GM23248 (cell line): ENCODE measurements at regions not wholly inside any gene's neighbourhood (a gene's known extent, or its start where the extent isn't known, plus 50 kb on each side); places are given as distances from the start of the nearest gene placed in this dataset.
"Not testable (repeated sequence)": the region's sequence is repeated elsewhere in the genome, so short reads cannot be mapped to it uniquely, and the experiment has no call there.

ENCODE experiments used
- DNase-seq: peaks from one replicate; pipeline ENCODE4 v3.0.0-alpha.2; 2015
- H2AFZ ChIP-seq: fragments of 200-600 bp; sonication (generic); 2 replicates; pipeline ENCODE4 v1.6.1; 2016; ENCODE audit warnings: antibody characterized with exemption
- H3F3A ChIP-seq: fragments of 200-600 bp; sonication (generic); 2 replicates; pipeline ENCODE4 v1.6.1; 2016; ENCODE audit warnings: mild to moderate bottlenecking, antibody characterized with exemption, mixed run types; ENCODE audit not compliant: insufficient read depth
- H3K27ac ChIP-seq: fragments of 200-600 bp; sonication (generic); 2 replicates; pipeline ENCODE4 v1.5.1; 2016; ENCODE audit warnings: mild to moderate bottlenecking
- H3K27me3 ChIP-seq: fragments of 200-600 bp; sonication (generic); replicated peaks from 2 replicates; pipeline ENCODE4 v1.6.1; 2016; ENCODE audit warnings: mild to moderate bottlenecking; ENCODE audit not compliant: insufficient read depth
- H3K36me3 ChIP-seq: fragments of 200-600 bp; sonication (generic); 2 replicates; pipeline ENCODE4 v1.6.1; 2016; ENCODE audit warnings: low read depth, mild to moderate bottlenecking
- H3K4me1 ChIP-seq: fragments of 200-600 bp; sonication (generic); 2 replicates; pipeline ENCODE4 v1.6.1; 2016; ENCODE audit warnings: mild to moderate bottlenecking; ENCODE audit not compliant: insufficient read depth
- H3K4me2 ChIP-seq: fragments of 200-600 bp; sonication (generic); one replicate; pipeline ENCODE4 v1.6.1; 2016; ENCODE audit warnings: mild to moderate bottlenecking; ENCODE audit not compliant: unreplicated experiment
- H3K4me3 ChIP-seq: fragments of 200-600 bp; sonication (generic); 2 replicates; pipeline ENCODE4 v1.5.1; 2016; ENCODE audit warnings: mild to moderate bottlenecking
- H3K79me2 ChIP-seq: fragments of 200-600 bp; sonication (generic); 2 replicates; pipeline ENCODE4 v1.6.1; 2016; ENCODE audit warnings: mild to moderate bottlenecking; ENCODE audit not compliant: insufficient read depth
- H3K9ac ChIP-seq: fragments of 200-600 bp; sonication (generic); 2 replicates; pipeline ENCODE4 v1.6.1; 2016; ENCODE audit warnings: mild to moderate bottlenecking
- H3K9me2 ChIP-seq: fragments of 200-600 bp; sonication (generic); 2 replicates; pipeline ENCODE4 v1.6.1; 2016; ENCODE audit warnings: mixed run types, mild to moderate bottlenecking, moderate library complexity; ENCODE audit not compliant: insufficient read depth
- H3K9me3 ChIP-seq: fragments of 200-600 bp; sonication (generic); one replicate; pipeline ENCODE4 v1.6.1; 2017; ENCODE audit warnings: low read depth
- H4K20me1 ChIP-seq: fragments of 200-600 bp; sonication (generic); 2 replicates; pipeline ENCODE4 v1.6.0; 2016; ENCODE audit not compliant: insufficient read depth
- EZH2 ChIP-seq: fragments of 200-600 bp; sonication (generic); IDR thresholded peaks from 2 replicates; pipeline ENCODE4 v1.6.1; 2018; ENCODE audit warnings: antibody characterized with exemption, mild to moderate bottlenecking; ENCODE audit not compliant: insufficient read depth, poor library complexity, severe bottlenecking
- EZH2phosphoT487 ChIP-seq: fragments of 200-600 bp; sonication (generic); IDR thresholded peaks from 2 replicates; pipeline ENCODE4 v1.6.1; 2018; ENCODE audit warnings: antibody characterized with exemption, moderate library complexity, mild to moderate bottlenecking, low read depth; ENCODE audit not compliant: insufficient read depth
- WGBS, 2 experiments: methylation state at CpG; one replicate each; pipeline ENCODE4 v1.1.6; 2015 to 2017; ENCODE audit warnings: low lambda C conversion rate in 2 of 2, low coverage in 1 of 2; ENCODE audit errors: missing lambda C conversion rate in 2 of 2; 5-methylcytosine and 5-hydroxymethylcytosine counted together
- in situ Hi-C: fragments of 300-500 bp; cut with MboI; formaldehyde crosslinking; loops from 2 replicates; pipeline ENCODE4 v1.15.0; 2020

- no peak overlapping the region for H2AFZ ChIP-seq
- peaks cover 5% of the 10 kb centered on the region; the same call in 1 of the 2 replicates for H3K27me3 ChIP-seq
- no peaks in the 10 kb centered on the region for H3K4me1 ChIP-seq
- no peak for DNase-seq
- H3K4me2 ChIP-seq: no peak overlapping the region
- no peaks in the 10 kb centered on the region for H3K9me3 ChIP-seq
- no peaks in the 10 kb centered on the region for H3F3A ChIP-seq
- H3K79me2 ChIP-seq: no peaks in the 10 kb centered on the region
- 14 to 17% methylated on average over 11 of the region's 11 CpGs for WGBS, 2 experiments
- H3K9me2 ChIP-seq: no peaks in the 10 kb centered on the region
- no peak overlapping the region for H3K4me3 ChIP-seq
- H3K36me3 ChIP-seq: no peaks in the 10 kb centered on the region
- TF ChIP-seq EZH2 (no peak), EZH2phosphoT487 (no peak)
- no peak overlapping the region for H3K27ac ChIP-seq
- no peak overlapping the region for H3K9ac ChIP-seq
- in situ Hi-C loops: no loop called here
- H4K20me1 ChIP-seq: no peaks in the 10 kb centered on the region
Observed at GRCh38 chr1:38584448-38585355, 274.9 kb downstream of the RRAGC start.

GRCh38 chr1:38583287-38583686 is 276.3 kb downstream of the RRAGC start:
- H3K9ac ChIP-seq, in situ Hi-C loops, H3K4me3 ChIP-seq, H3F3A ChIP-seq, H4K20me1 ChIP-seq, H3K36me3 ChIP-seq, H3K9me2 ChIP-seq, H3K4me1 ChIP-seq, H3K9me3 ChIP-seq, H3K27ac ChIP-seq, DNase-seq, H2AFZ ChIP-seq, H3K79me2 ChIP-seq, H3K4me2 ChIP-seq: not testable (repeated sequence)
- 46 to 47% methylated on average over 2 of the region's 2 CpGs for WGBS, 2 experiments
- peaks cover 15% of the 10 kb centered on the region for H3K27me3 ChIP-seq

GRCh38 chr1:38581396-38581795 is 278.2 kb downstream of the RRAGC start:
- Histone ChIP-seq H3K36me3 (no peaks in the 10 kb centered on the region), H4K20me1 (no peaks in the 10 kb centered on the region), H3K9me2 (no peaks in the 10 kb centered on the region), H3K4me2 (no peak overlapping the region), H3K9me3 (no peaks in the 10 kb centered on the region), H3K79me2 (no peaks in the 10 kb centered on the region), H2AFZ (no peak overlapping the region), H3K27me3 (peaks cover 23% of the 10 kb centered on the region), H3K4me1 (no peaks in the 10 kb centered on the region), H3K4me3 (no peak overlapping the region), H3K27ac (no peak overlapping the region), H3F3A (no peaks in the 10 kb centered on the region), H3K9ac (no peak overlapping the region)
- DNase-seq: no peak
- no peak for TF ChIP-seq EZH2phosphoT487
- no peak for TF ChIP-seq EZH2
- in situ Hi-C loops: no loop called here
- WGBS, 2 experiments: 27 to 35% methylated on average over 2 of the region's 2 CpGs

- 24 to 32% methylated on average over 2 of the region's 2 CpGs for WGBS, 2 experiments
- no peak for DNase-seq
- in situ Hi-C loops: no loop called here
Observed at GRCh38 chr1:38580594-38580993, 279.0 kb downstream of the RRAGC start.

More at GRCh38 chr1:38580594-38580993, 279.0 kb downstream of the RRAGC start:
- Histone ChIP-seq H3K9me3 (no peaks in the 10 kb centered on the region), H2AFZ (no peak overlapping the region), H3K36me3 (no peaks in the 10 kb centered on the region), H4K20me1 (no peaks in the 10 kb centered on the region), H3K9ac (no peak overlapping the region), H3K27ac (no peak overlapping the region), H3K79me2 (no peaks in the 10 kb centered on the region), H3K4me1 (no peaks in the 10 kb centered on the region), H3K4me3 (no peak overlapping the region), H3F3A (no peaks in the 10 kb centered on the region), H3K27me3 (peaks cover 23% of the 10 kb centered on the region), H3K4me2 (no peak overlapping the region), H3K9me2 (no peaks in the 10 kb centered on the region)
- no peak for TF ChIP-seq EZH2phosphoT487
- no peak for TF ChIP-seq EZH2
